Left lung (tissue), 4 donors: ENCODE measurements at regions not wholly inside any gene's neighbourhood (a gene's known extent, or its start where the extent isn't known, plus 50 kb on each side); places are given as distances from the start of the nearest gene placed in this dataset.
"Not testable (repeated sequence)": the region's sequence is repeated elsewhere in the genome, so short reads cannot be mapped to it uniquely, and the experiment has no call there.

ENCODE experiments used
- ATAC-seq: fragments of 200-7000 bp; cut with Tn5 transposase; one replicate; pipeline ENCODE4 v1.9.1; 2020; ENCODE audit warnings: moderate library complexity
- DNase-seq, 4 donors: peaks; one replicate each; pipeline ENCODE4 v3.0.0-alpha.2; 2013 to 2020
- H3K27ac ChIP-seq, 2 donors: fragments of 200-600 bp; sonication (generic) in 1 of 2; one replicate each; pipeline versions ENCODE4 v1.5.0 to v1.8.0; 2020 to 2021
- H3K27me3 ChIP-seq, 2 donors: fragments of 200-600 bp; sonication (generic) in 1 of 2; one replicate each; pipeline versions ENCODE4 v1.5.0 to v1.8.0; 2020 to 2021
- H3K36me3 ChIP-seq, 2 donors: fragments of 200-600 bp; sonication (generic) in 1 of 2; one replicate each; pipeline versions ENCODE4 v1.5.0 to v1.8.0; 2020 to 2021
- H3K4me1 ChIP-seq, 2 donors: fragments of 200-600 bp; one replicate each; pipeline ENCODE4 v1.8.0; 2021
- H3K4me3 ChIP-seq, 2 donors: fragments of 200-600 bp; sonication (generic) in 1 of 2; one replicate each; pipeline versions ENCODE4 v1.5.0 to v1.8.0; 2020 to 2021; ENCODE audit warnings: mild to moderate bottlenecking in 1 of 2
- H3K9me3 ChIP-seq, 2 donors: fragments of 200-600 bp; sonication (generic) in 1 of 2; one replicate each; pipeline versions ENCODE4 v1.5.0 to v1.8.0; 2020 to 2021
- CTCF ChIP-seq, 2 donors: fragments of 200-600 bp; sonication (generic) in 1 of 2; IDR thresholded peaks; one replicate each; pipeline versions ENCODE4 v1.5.0 to v1.8.0; 2021; ENCODE audit warnings: antibody characterized with exemption in 2 of 2
- intact Hi-C, 2 donors: fragments of 100-400 bp; cut with DNase I; formaldehyde crosslinking; loops; one replicate each; pipeline versions ENCODE4 v1.11.2 to v1.14.2; 2022
- donor health status: DM: no; HTN: yes; CAD: no.
- donor health status: DM: no; HTN: no; CAD: no.

GRCh38 chr1:245102149-245102548 lies 52.6 kb upstream of the KIF26B start:
- H3K27me3 ChIP-seq, intact Hi-C loops, H3K36me3 ChIP-seq, ATAC-seq, DNase-seq, H3K27ac ChIP-seq, H3K4me3 ChIP-seq, H3K9me3 ChIP-seq, H3K4me1 ChIP-seq: not testable (repeated sequence)

GRCh38 chr1:245099401-245099800 lies 55.4 kb upstream of the KIF26B start:
- Histone ChIP-seq H3K36me3 (no peaks in the 10 kb centered on the region), H3K27me3 (no peaks in the 10 kb centered on the region), H3K9me3 (no peaks in the 10 kb centered on the region), H3K4me3 (no peak overlapping the region), H3K27ac (no peak overlapping the region), H3K4me1 (no peaks in the 10 kb centered on the region)
- DNase-seq, result no peak
- intact Hi-C loops, result no loop called here
- TF ChIP-seq CTCF (IDR thresholded peaks at IDR 0.05), result no peak
- no peak for ATAC-seq

GRCh38 chr1:245098924-245099323 lies 55.9 kb upstream of the KIF26B start:
- ATAC-seq, result no peak
- Histone ChIP-seq H3K9me3 (no peaks in the 10 kb centered on the region), H3K4me1 (no peaks in the 10 kb centered on the region), H3K27ac (no peak overlapping the region), H3K4me3 (no peak overlapping the region), H3K27me3 (no peaks in the 10 kb centered on the region), H3K36me3 (no peaks in the 10 kb centered on the region)
- intact Hi-C loops, result no loop called here
- DNase-seq, result no peak
- TF ChIP-seq CTCF (IDR thresholded peaks at IDR 0.05), result no peak

- H3K9me3 ChIP-seq, result no peaks in the 10 kb centered on the region
- H3K4me3 ChIP-seq, result no peak overlapping the region
- no peak overlapping the region for H3K27ac ChIP-seq
- no peaks in the 10 kb centered on the region for H3K4me1 ChIP-seq
- H3K36me3 ChIP-seq, result no peaks in the 10 kb centered on the region
- no peak for DNase-seq
- TF ChIP-seq CTCF (IDR thresholded peaks at IDR 0.05), result no peak
- intact Hi-C loops, result no loop called here
- no peaks in the 10 kb centered on the region for H3K27me3 ChIP-seq
- ATAC-seq, result no peak
Measured at GRCh38 chr1:245096311-245097066, 58.3 kb upstream of the KIF26B start.

GRCh38 chr1:245095903-245096302 lies 58.9 kb upstream of the KIF26B start:
- TF ChIP-seq CTCF (IDR thresholded peaks at IDR 0.05), result no peak
- ATAC-seq, result no peak
- no peak for DNase-seq
- no peak overlapping the region for H3K4me3 ChIP-seq
- no peak overlapping the region for H3K27ac ChIP-seq
- no peaks in the 10 kb centered on the region for H3K4me1 ChIP-seq
- H3K36me3 ChIP-seq, result peaks cover 0 to 5% of the 10 kb centered on the region in 2 donors
- H3K27me3 ChIP-seq, result no peaks in the 10 kb centered on the region
- intact Hi-C loops, result no loop called here
- no peaks in the 10 kb centered on the region for H3K9me3 ChIP-seq

- Histone ChIP-seq H3K4me3 (no peak overlapping the region), H3K27ac (no peak overlapping the region), H3K9me3 (no peaks in the 10 kb centered on the region), H3K4me1 (no peaks in the 10 kb centered on the region), H3K27me3 (no peaks in the 10 kb centered on the region), H3K36me3 (peaks cover 0 to 6% of the 10 kb centered on the region in 2 donors)
- no peak for ATAC-seq
- intact Hi-C loops, result no loop called here
- no peak for TF ChIP-seq CTCF (IDR thresholded peaks at IDR 0.05)
- DNase-seq, result no peak
Measured at GRCh38 chr1:245094954-245095353, 59.8 kb upstream of the KIF26B start.
